HG03108 (cell line): ENCODE measurements at regions not wholly inside any gene's neighbourhood (a gene's known extent, or its start where the extent isn't known, plus 50 kb on each side); places are given as distances from the start of the nearest gene placed in this dataset.
"Not testable (repeated sequence)": the region's sequence is repeated elsewhere in the genome, so short reads cannot be mapped to it uniquely, and the experiment has no call there.

Source experiments
- ATAC-seq: cut with Tn5 transposase; IDR thresholded peaks from one replicate; pipeline ENCODE4 v1.9.1; 2021; ENCODE audit warnings: moderate library complexity; ENCODE audit not compliant: unreplicated experiment

- no peak for ATAC-seq
These were observed 199.2 kb upstream of the HTR1E start for GRCh38 chr6:86738078-86738477.

- ATAC-seq, result not testable (repeated sequence)
These were observed 205.7 kb upstream of the HTR1E start for GRCh38 chr6:86731631-86732030.

- ATAC-seq, result not testable (repeated sequence)
These were observed 206.6 kb upstream of the HTR1E start for GRCh38 chr6:86730772-86731171.

GRCh38 chr6:86730216-86730615 lies 207.1 kb upstream of the HTR1E start:
- no peak for ATAC-seq

- ATAC-seq, result no peak
These were observed 208.4 kb upstream of the HTR1E start for GRCh38 chr6:86728976-86729375.

GRCh38 chr6:86724695-86725094 lies 212.6 kb upstream of the HTR1E start:
- no peak for ATAC-seq

- no peak for ATAC-seq
These were observed 213.6 kb upstream of the HTR1E start for GRCh38 chr6:86723729-86724128.

- ATAC-seq, result no peak
These were observed 214.2 kb upstream of the HTR1E start for GRCh38 chr6:86723151-86723550.

GRCh38 chr6:86722131-86722530 lies 215.2 kb upstream of the HTR1E start:
- no peak for ATAC-seq

- no peak for ATAC-seq
These were observed 221.7 kb upstream of the HTR1E start for GRCh38 chr6:86715676-86716075.

GRCh38 chr6:86712039-86712438 lies 225.3 kb upstream of the HTR1E start:
- no peak for ATAC-seq

GRCh38 chr6:86707545-86708120 lies 229.7 kb upstream of the HTR1E start:
- ATAC-seq, result no peak

- no peak for ATAC-seq
These were observed 230.9 kb upstream of the HTR1E start for GRCh38 chr6:86706449-86706848.

- ATAC-seq, result not testable (repeated sequence)
These were observed 236.1 kb upstream of the HTR1E start for GRCh38 chr6:86701228-86701627.

- ATAC-seq, result no peak
These were observed 250.8 kb upstream of the HTR1E start for GRCh38 chr6:86686496-86686895.

GRCh38 chr6:86685230-86685797 lies 252.0 kb upstream of the HTR1E start:
- ATAC-seq, result no peak

- no peak for ATAC-seq
These were observed 254.0 kb upstream of the HTR1E start for GRCh38 chr6:86683132-86683908.

GRCh38 chr6:86682297-86682696 lies 255.0 kb upstream of the HTR1E start:
- ATAC-seq, result no peak

- ATAC-seq, result not testable (repeated sequence)
These were observed 256.2 kb upstream of the HTR1E start for GRCh38 chr6:86681140-86681539.

- not testable (repeated sequence) for ATAC-seq
These were observed 265.2 kb upstream of the HTR1E start for GRCh38 chr6:86672125-86672524.

- ATAC-seq, result no peak
These were observed 280.1 kb upstream of the HTR1E start for GRCh38 chr6:86657192-86657591.

GRCh38 chr6:86629123-86629522 lies 308.2 kb upstream of the HTR1E start:
- ATAC-seq, result no peak
